ENCODE measurements at regions not wholly inside any gene's neighbourhood (a gene's known extent, or its start where the extent isn't known, plus 50 kb on each side); places are given as distances from the start of the nearest gene placed in this dataset.

DNA sequence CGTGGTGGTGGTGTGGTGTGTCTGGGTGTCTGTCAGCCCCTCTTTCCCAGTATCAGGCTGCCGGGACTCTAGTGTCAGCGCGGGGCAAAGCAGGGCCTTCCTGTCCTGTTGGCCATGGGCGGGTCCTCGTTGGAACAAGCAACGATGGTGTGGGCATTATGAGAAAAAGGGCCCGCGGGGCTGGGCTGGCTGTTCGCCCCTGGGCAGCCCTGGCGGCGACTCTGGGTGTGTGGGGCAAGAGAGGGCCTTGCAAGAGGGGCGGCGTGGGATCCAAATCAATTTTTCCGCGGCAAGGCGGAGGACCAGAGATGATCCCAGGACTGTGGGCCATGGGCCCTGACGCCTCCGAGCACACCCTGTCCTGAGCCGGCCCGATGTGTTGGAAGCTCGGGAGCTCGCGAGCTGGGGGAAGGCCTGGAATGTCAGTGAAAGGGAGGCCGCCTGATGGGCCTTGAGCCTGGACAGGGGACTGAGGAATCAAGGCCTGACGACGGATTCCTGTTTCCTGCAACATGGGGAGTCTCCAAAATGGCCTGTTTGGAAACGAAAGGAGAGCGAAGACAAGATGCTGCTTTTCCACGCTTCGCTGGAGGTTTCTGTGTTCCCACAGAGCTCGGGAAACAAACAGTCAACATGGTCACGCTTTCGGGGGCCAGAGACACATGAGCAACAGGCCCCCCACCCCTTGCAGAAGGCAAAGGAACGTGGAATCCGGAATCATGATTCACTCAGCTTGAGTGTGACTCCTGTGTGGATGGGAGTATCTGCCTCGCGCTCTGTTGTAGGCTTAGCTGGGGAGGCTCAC, 364.7 kb upstream of the DEFB115 start:
- TF ChIP-seq, protein P1, sequence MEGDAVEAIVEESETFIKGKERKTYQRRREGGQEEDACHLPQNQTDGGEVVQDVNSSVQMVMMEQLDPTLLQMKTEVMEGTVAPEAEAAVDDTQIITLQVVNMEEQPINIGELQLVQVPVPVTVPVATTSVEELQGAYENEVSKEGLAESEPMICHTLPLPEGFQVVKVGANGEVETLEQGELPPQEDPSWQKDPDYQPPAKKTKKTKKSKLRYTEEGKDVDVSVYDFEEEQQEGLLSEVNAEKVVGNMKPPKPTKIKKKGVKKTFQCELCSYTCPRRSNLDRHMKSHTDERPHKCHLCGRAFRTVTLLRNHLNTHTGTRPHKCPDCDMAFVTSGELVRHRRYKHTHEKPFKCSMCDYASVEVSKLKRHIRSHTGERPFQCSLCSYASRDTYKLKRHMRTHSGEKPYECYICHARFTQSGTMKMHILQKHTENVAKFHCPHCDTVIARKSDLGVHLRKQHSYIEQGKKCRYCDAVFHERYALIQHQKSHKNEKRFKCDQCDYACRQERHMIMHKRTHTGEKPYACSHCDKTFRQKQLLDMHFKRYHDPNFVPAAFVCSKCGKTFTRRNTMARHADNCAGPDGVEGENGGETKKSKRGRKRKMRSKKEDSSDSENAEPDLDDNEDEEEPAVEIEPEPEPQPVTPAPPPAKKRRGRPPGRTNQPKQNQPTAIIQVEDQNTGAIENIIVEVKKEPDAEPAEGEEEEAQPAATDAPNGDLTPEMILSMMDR (conservative IDR thresholded peaks at IDR 0.05; ENCODE audit: low read depth in 2 of 2), result no peak
- no peak for TF ChIP-seq CREB1 (CRISPR knock-in tag; IDR thresholded peaks at IDR 0.05; ENCODE audit: low read depth)
- TF ChIP-seq REST (IDR thresholded peaks at IDR 0.05; ENCODE audit: unreplicated experiment), result no peak
- peak; percentile 76 for TF ChIP-seq EZH2 (IDR thresholded peaks at IDR 0.05; ENCODE audit: low read depth, unreplicated experiment)
